NCI-H2029 (cell line): ENCODE measurements at regions not wholly inside any gene's neighbourhood (a gene's known extent, or its start where the extent isn't known, plus 50 kb on each side); places are given as distances from the start of the nearest gene placed in this dataset.
A peak's percentile ranks its signal among the peaks of the same experiment; 100 is the strongest.

ENCODE experiments used
- DNase-seq: peaks from one replicate; lab custom pipeline; 2025; lab: John Stamatoyannopoulos, UW

DNA sequence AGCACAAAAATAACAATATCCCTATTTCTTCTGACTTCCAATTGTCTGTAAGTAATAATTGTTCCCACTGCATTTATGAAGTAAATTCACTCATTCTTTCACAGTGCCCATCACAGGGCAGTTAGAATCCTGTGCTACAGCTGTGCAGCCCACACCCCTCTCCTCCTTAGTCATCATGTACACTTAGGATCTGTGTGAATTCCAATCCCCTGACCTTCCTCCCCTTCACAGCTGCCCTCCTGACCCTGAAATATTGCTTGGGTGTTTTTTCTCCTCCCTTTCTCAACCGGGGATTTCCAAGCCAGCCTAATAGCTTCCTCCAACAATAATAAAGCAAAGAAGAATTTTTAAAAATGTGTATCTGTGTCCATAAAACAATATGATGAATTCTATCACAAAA, 91.5 kb upstream of the BEND6 start:
- no peak for DNase-seq

DNA sequence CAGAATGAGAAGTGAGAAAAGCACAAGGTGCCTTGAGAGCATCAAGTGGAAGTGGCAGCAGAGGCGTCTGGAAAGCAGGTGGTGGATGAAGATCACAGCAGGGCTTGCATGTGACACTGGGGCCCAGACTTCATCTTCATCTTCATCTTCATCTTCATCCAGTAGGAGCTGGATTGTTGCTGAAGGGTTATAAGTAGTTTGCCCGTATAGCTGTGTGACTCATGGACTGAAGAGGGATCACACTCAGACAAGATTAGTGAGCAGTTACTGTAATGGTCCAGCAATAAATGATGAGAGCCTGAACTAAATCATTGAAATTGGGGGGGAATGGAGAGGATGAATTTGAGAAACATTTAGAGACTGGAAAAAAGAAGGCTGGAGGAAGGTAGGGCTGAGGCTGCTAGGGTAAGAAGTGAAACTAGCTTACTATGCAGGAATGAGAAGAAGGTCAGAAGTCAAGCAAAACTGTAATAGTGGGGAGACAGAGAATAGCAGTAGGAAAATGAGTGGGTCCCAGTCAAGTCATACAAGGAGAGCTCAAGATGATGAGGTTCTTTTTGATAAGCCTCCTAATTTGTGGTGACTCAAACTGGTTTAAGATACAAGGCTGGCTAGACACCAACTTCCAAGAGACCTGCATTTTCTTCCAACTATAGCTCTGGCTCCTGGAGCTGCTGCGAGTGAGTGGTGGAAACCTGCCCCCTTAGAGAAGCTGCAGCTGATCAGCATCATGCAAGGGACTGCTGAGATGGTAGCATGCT, 92.3 kb upstream of the BEND6 start:
- no peak for DNase-seq

DNA sequence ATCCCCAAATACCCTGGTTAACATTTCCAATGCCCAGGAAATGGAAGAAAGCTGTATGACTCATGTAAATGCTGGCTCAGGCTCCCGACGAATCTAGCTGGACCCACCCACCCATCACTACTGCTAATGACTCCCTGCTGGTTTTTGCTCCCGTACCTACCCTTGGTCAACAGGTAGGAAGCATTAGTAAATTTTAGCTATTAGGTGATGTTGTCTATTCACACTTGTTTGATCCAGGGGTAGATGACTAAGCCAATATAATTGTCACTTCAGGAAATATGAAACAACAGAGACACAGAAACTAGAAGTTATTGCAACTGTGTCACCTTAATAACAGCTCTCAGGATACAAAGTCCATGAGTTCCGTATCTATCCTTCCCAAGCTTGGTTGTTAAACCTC, 94.4 kb upstream of the BEND6 start:
- DNase-seq, result no peak

DNA sequence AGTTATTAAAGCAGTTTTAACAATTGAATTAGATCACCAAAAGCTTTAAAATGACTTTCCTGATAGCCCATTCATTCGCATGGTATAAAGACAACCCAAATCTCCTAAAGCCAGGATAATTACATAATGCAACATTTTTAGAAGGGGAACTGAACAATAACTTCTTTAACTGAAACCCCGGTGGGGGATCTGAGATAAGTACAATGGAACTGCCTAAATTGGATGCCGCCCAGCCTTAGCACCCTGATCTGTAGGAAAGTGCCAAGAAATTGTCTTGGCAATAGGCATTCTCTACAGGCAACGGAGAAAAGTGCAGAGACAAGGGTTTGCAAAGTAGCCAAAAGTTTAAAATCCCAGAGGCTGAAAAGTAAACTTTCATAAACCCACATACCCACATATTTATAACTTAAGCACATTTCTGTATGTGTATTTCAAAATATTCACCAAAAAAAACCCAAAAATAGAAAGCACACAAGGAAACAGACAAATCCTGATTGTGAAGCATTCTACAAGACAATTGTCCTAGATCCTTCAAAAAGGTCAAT, 98.8 kb upstream of the BEND6 start:
- DNase-seq, result no peak

DNA sequence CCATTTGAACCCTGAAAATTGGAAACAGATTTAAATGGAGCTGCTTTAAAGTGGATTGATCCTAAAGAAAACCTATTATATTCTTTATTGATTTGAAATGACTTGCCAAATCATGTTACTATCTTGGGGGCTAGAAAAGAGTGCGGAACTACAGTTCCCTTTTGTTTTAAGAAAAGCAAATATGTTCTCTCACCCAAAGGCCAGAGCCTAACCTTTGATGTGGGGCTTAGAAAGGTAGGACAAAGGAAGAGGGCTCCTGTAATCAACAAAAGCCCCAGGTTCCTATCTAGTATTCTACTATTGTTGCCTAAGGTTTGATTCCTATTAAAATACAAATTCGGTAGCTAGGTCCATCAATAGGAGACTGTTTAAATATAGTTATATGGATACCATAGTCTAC, 100.8 kb upstream of the BEND6 start:
- no peak for DNase-seq

DNA sequence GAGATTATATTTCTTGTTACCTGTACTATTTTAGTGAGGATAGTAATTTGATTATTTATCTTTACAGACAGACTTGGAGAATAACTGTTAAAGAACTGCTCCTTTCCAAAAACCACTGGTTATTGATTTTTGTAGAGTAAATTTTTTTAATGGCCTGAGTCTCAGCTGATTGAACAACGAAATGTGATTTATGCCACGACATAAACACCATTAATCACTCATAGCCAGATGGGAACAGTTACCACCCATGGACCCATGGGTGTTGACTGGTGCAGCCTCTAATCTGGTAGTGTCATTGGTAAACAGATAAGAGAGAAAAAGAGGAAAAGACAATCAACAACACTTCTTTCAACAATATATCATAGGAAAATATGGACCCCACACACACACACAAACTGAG, 101.4 kb upstream of the BEND6 start:
- DNase-seq, result no peak

DNA sequence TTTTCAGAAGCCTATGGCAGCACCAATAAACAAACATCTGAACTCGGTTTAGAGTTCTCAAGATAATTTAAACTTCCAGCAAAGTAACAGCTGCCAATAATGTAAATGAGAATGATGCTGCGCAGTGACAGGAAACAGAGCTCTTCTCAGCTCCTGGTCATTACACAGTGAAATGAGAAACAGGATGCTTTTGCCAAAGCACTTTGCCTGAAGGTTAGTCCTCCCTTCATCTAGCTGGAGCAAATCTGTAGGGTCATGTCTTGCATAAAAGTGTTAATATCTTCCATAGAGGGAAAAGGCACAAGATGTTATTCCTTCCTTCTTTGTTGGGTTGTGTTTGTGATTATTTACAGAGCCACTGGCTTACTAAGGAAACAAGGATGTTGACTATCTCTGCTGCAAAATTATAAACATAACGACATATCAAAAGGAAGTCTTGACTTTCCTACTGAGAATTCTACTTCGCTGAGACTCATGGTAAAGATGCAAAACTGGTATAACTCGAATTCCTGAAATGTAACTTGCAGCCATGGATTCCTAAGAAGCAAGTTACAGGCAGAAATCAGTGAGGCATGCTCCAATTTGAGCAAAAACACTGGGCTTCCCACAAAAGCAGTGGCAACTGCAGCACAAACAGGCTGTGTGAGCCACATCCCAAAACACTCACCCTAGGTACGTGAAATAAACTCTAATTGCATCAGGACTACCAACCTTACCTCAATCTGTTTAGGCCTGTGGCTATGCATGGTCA, 102.5 kb upstream of the BEND6 start:
- no peak for DNase-seq

DNA sequence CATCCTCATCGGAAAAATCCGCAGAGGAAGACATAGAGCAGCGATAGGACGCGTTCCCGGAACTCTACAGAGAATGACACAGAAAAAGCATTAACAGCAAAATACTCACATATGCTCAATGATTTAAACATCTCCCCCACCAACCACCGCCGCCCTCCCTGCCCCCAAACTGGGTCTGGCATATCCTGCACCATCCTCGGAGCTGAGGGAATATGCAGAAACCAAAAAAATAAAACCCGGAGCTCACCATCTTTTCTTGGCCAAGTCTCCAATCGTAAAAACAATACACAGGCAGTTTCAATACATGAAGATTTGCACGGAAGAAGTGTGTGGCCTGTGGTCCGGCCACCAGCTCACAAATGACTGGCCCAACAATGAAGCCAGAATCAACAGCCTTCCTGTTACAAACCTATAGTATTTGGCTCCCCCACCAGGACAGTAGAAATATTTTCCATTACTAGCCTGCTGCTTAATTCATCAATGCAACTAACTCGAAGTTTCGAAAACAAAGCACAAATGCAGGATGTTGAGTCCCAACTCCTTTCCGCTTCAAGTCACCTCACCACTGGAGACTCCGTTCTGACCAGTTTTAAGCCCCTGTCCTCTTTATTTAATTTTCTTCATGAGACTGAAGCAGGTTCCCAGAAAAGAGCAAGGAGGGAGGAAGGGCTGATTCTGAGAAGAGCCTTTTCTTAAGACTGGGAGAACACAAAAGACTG, 103.2 kb upstream of the BEND6 start:
- peak; percentile 2 for DNase-seq

DNA sequence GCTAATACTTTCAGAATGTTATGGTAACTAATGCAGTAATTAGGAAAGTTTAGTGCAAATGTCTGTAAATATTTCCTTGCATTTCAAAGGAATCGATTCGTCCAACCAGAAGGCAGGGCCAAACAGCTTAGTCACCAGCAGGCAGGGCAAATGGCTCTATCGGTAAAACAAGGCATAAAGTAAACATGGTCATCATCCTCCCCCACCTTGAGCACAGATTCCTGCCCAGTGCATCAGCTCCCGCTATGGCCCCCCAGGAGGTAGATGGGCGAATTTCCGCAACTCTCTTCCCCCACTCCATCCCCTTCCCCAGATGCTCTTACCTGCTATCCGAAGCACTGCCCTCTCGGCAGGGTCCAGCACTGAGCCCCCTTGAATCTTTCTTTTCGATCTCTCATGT, 103.8 kb upstream of the BEND6 start:
- no peak for DNase-seq

DNA sequence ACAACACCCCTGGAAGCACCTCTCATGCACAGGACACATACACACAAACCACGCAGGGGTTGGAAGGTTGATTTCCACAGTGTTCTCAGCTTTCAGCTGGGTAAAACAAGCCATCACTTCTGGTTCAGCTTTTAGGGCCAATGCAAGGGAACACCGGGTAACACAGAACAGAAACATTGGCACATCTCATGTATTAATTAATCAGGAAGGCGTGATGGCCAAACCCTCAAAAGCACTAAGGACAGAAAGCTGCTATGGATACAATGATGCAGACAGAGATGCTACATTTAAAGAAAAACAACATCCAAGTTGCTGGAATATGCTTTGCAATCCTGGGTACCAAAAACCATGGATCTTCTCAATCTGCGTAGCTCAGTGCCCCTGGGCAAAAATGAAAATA, 104.3 kb upstream of the BEND6 start:
- DNase-seq, result no peak

DNA sequence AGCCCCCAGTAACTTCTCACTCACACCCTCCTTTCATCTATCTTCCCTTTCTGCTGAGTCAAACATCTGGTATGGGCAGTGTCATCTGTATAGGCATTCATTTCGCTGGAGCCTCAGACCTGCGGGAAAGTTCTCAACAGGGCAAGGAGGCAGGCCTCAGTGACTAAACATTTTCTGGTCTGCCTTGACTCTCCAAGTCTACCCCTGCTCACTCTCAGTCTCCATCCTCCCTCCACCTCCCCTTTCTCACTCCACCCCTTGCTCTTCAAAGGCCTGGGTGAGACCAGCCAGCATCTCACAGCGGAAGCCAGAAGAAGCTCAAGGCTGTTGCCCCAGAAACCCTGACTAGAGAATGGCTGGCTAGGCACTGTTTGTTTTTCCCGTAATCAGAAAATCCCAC, 105.0 kb upstream of the BEND6 start:
- DNase-seq, result no peak

DNA sequence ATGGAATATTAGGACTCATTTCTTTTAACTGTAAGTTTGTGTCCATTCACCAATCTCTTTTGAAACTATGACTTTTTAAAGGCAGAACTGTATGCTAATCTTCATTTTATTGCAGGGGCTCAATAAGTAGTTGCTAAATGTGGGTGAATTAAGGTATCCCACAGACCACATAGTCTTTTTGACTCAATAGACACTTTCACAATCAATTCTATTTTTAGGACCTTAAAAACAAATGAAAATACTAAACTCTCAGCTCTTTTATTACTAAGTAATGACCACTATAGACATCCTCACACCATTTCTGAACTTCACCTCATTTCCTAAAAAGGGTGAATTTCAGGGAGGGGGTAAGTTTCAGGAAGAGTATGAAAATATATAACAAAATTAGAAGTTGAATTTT, 106.8 kb upstream of the BEND6 start:
- no peak for DNase-seq

DNA sequence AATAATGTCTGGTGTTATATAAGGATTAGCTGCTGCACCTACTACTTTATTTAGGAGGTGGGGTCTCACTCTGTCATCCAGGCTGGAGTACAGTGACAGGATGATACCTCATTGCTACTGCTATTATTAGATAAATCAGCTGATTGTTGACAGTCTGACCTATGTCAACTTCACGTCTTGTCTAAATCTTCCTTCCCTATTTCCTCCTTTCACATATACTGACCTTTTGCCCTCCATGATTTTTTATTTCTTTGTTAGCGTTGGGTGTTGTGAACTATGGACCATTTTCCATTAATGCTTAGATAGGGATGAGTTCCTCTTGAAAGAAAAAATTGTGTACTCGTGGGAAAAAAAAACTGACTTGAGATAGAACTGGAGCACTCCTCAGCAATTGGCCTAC, 109.9 kb upstream of the BEND6 start:
- DNase-seq, result no peak

DNA sequence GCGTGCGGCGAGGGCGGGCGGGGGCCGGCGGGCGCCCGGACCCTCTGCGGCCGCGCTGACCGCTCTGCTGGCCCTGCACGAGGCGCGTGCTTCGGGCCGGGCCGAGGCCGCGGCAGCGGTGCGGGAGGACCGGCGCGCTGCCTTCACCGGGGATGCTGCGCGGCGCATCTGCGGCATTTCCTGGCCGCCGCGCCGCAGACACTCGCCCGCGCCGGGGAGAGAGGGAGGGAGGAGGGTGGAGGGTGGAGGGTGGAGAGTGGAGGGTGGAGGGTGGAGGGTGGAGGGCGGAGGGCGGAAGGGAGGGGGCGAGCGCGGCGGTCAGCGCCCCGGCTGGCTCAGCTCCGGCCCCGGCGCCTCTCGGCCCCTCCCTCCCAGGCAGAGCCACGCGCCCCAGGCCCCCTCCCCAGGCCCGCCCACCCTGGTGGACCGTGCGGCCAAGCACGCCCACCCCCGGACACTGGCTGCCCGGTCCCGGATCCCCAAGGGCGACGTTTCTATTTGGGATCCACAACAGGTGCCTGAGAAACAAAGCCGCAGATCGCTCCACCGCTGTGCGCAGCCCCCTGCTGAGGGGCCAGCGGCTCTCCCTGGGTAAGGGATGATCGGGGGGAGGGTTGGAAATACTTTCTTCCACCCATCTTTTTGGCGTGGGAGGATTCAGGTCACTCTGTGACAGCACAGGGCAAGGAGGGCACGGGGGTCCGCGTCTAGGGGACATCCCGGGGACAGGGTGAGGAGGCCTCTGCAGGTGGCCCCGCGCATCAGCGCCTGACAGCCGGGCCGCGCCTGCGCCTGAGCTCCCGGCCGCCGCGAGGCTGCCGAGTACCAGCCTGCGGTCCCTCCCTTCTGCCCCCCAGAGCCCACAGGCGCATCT, 111.2 kb upstream of the BEND6 start:
- no peak for DNase-seq

DNA sequence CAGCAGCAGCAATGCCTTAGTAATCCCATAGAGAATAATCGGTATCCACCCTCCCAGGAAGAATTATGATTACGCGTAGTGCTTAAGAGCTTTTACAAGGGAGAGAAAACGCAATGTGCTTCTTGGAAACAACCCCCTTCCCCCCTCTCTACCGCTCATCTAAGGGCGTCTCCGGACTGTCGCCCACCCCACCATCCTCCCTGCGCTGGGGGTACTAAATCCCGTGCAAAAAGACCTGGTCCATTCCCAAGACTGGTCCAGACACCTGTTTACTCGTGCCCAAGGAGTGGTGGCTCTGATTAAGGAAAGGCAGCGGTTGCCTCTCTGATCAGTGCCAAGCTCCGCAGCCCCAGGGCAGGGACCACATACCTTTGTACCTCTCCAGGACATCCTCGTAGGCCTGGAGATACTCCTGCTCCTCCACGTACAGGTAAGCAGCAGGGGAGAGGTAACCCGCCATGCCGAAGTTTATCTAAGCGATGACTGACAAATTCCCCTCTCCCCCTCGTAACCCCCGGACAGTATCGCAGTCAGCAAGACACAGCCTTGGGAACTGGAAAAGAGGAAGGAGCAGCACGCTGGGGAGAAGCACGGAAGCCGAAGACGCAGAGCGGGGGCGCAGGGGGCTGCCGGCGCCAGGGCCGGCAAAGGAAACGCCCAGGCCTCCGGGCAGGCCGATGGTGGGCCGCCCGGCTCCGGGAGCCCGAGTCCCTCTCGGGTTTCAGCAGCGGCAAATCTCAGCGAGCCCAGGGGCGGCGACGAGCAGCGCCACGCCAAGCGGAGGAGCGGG, 112.0 kb upstream of the BEND6 start:
- DNase-seq, result no peak

DNA sequence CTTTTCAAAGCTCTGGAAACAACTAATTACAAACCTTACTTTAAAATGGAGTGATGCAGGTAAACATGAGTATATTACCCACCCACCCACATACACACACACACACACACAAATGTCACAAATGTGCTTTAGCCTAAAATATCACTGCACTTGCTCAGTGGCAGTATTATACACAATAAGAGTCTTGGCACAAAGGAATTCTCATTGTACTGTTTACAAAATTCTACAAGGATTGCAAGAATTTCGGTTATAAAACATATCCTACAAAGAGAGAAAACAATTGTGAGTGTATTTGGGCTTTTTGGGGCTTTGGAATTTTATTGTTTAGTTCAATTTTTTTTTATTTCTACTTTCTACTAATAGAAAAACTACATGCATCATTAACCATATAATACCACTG, 113.2 kb upstream of the BEND6 start:
- no peak for DNase-seq

DNA sequence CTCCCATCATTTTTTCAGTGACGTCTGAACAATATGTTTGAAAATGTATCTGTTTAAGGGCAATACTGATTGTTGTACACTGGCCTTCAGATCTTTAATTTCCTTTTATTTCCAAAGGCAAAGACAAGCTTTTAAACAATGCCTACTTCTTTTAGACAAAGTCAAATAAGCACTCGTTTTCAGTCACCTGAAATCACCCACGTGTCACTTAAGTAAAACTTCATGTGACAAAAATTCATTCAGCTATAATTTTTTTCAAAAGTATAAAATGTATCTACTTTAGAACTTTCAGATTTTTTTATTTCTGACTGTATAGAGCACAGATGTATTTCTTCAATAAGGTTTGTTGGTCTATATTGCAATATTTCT, 113.5 kb upstream of the BEND6 start:
- no peak for DNase-seq

DNA sequence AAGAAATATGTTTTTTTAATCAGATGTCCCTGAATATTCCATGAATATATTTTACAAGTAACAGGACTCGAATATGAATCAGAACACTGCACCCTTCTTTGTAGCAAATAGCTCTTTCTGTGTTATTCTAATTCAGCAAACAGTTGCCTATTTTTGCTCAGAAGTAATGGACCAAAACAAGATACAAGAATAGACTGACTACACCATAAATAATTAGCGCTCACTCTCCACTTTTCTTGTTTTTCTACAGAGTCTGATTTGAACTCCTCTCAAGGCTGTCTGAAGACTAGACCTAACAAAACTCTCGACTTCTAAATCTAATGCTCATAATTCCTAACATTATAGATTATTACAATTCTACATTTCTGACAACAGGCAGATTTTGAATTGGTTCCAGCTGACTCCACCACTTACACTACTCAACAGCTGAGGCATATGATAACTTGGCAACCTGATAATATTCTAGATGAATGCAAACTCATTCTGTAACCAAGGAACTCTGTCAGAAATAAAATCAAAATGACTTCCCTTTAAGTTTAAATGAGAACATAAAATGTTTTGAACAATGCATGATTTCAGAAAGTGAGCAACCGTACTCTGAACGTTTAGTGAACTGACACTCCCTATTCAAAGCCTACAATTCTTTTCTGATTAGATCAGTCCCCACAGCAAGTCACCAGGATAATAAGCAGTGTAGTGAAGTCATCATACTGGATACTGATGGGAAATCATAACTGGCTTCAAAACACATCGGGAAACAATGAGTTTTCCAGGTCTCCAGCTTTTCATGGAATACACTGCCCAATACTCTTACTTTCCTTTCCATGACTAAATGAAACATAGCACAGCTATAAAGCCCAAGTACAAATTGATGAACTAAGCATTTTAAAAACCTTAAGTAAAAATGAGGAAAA, 114.2 kb upstream of the BEND6 start:
- no peak for DNase-seq

DNA sequence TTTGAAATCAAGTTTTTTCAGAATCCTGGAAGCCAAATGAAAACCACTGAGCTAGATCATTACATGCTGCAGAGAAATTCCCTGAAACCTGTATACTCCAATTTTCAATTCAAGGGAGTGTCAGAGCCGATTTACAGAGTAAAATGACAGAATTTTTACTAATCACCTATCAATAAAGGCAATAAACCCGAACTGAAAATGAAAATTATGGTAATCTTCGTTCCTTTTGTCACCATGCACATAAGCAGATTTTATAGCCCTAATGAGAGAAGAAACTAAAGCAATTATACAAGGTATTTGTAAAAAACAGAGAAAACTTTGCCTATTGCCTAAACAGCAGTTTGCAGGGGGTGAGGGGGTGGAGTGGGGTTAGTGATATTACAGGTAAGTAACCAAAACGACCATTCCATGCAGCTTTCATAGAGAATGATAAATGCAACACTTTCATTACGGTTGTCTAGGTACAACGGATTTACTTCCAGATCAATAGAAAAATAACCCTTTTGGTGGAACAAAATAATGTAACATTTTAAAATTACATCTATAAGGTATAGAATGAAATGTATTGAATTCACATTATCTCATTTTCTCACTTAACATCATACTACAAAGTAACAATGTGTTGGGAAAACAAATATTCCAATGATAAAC, 115.2 kb upstream of the BEND6 start:
- no peak for DNase-seq

DNA sequence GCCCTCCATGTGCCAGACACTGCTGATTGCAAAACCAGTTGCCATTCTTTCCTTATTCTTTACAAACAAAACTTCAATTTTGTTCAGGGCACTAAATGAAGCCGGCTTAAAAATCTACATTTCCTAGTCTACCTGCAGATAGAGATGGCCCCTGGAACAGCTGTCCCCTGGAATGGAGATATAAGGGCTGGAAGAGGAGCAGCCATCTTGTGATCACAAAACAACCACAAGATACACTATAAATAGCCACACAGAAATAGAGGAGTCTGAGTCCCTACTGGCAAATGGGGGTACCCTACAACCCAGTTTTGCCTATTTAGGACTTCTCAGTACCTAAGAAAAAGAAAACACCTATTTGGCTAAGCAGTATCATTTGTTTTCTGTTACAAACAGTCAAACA, 115.9 kb upstream of the BEND6 start:
- DNase-seq, result no peak
